ENCODE measurements at regions not wholly inside any gene's neighbourhood (a gene's known extent, or its start where the extent isn't known, plus 50 kb on each side); places are given as distances from the start of the nearest gene placed in this dataset.
A peak's percentile ranks its signal among the peaks of the same experiment; 100 is the strongest.

- no peak for DNase-seq (ENCODE audit: extremely low spot score)
- H3K27ac ChIP-seq (replicated peaks in 1 of 4), result no peak overlapping the region
- no peaks in the 10 kb centered on the region for H3K9me3 ChIP-seq
- peaks cover 0 to 4% (median 1%) of the 10 kb centered on the region in 4 donors for H3K4me1 ChIP-seq
- TF ChIP-seq POLR2AphosphoS5 (IDR thresholded peaks at IDR 0.05) (no peak), POLR2A (IDR thresholded peaks at IDR 0.05; ENCODE audit: low read depth) (no peak), EP300 (IDR thresholded peaks at IDR 0.05) (no peak), CTCF (IDR thresholded peaks at IDR 0.05) (no peak)
- no peak overlapping the region for H3K4me3 ChIP-seq
- 88% methylated on average over 2 of the region's 2 CpGs for WGBS
- intact Hi-C loops (cut with DNase I), result no loop called here
- H3K36me3 ChIP-seq, result no peaks in the 10 kb centered on the region
- peaks cover 0 to 5% (median 0%) of the 10 kb centered on the region in 4 donors for H3K27me3 ChIP-seq
Observed at GRCh38 chr1:209406595-209406994, 176.9 kb upstream of the CAMK1G start.

GRCh38 chr1:209409780-209410179 is 173.7 kb upstream of the CAMK1G start:
- intact Hi-C loops (cut with DNase I), result no loop called here

GRCh38 chr1:209411491-209411929 is 172.0 kb upstream of the CAMK1G start:
- no peaks in the 10 kb centered on the region for H3K9me3 ChIP-seq
- TF ChIP-seq CTCF (IDR thresholded peaks at IDR 0.05) (no peak), POLR2A (IDR thresholded peaks at IDR 0.05; ENCODE audit: low read depth) (no peak), POLR2AphosphoS5 (IDR thresholded peaks at IDR 0.05) (no peak), EP300 (IDR thresholded peaks at IDR 0.05) (no peak)
- peaks cover 0 to 5% (median 0%) of the 10 kb centered on the region in 4 donors for H3K27me3 ChIP-seq
- intact Hi-C loops (cut with DNase I), result no loop called here
- DNase-seq (ENCODE audit: extremely low spot score), result no peak
- H3K36me3 ChIP-seq, result no peaks in the 10 kb centered on the region
- peak overlapping the region in 2 of 4 donors; percentile 23 to 35 for H3K27ac ChIP-seq (replicated peaks in 1 of 4)
- 36% methylated on average over 3 of the region's 3 CpGs for WGBS
- H3K4me1 ChIP-seq, result peaks cover 0 to 6% (median 4%) of the 10 kb centered on the region in 4 donors
- H3K4me3 ChIP-seq, result no peak overlapping the region

More at GRCh38 chr1:209409780-209410179, 173.7 kb upstream of the CAMK1G start:
- no peak overlapping the region for H3K4me3 ChIP-seq
- H3K36me3 ChIP-seq, result no peaks in the 10 kb centered on the region
- TF ChIP-seq CTCF (IDR thresholded peaks at IDR 0.05), result no peak
- TF ChIP-seq POLR2A (IDR thresholded peaks at IDR 0.05; ENCODE audit: low read depth), result no peak
- TF ChIP-seq POLR2AphosphoS5 (IDR thresholded peaks at IDR 0.05), result no peak
- TF ChIP-seq EP300 (IDR thresholded peaks at IDR 0.05), result no peak
- H3K9me3 ChIP-seq, result no peaks in the 10 kb centered on the region
- H3K4me1 ChIP-seq, result peaks cover 0 to 6% (median 4%) of the 10 kb centered on the region in 4 donors
- no peak overlapping the region for H3K27ac ChIP-seq (replicated peaks in 1 of 4)
- no peak for DNase-seq (ENCODE audit: extremely low spot score)
- 68% methylated on average over 2 of the region's 2 CpGs for WGBS
- no peaks in the 10 kb centered on the region for H3K27me3 ChIP-seq

- TF ChIP-seq POLR2AphosphoS5 (IDR thresholded peaks at IDR 0.05) (no peak), EP300 (IDR thresholded peaks at IDR 0.05) (no peak), CTCF (IDR thresholded peaks at IDR 0.05) (no peak), POLR2A (IDR thresholded peaks at IDR 0.05; ENCODE audit: low read depth) (no peak)
- H3K27ac ChIP-seq (replicated peaks in 1 of 4), result peak overlapping the region in 2 of 4 donors; percentile 27 to 35
- H3K27me3 ChIP-seq, result peaks cover 0 to 5% (median 0%) of the 10 kb centered on the region in 4 donors
- H3K4me3 ChIP-seq, result no peak overlapping the region
- intact Hi-C loops (cut with DNase I), result no loop called here
- H3K9me3 ChIP-seq, result no peaks in the 10 kb centered on the region
- DNase-seq (ENCODE audit: extremely low spot score), result no peak
- peaks cover 0 to 6% (median 4%) of the 10 kb centered on the region in 4 donors for H3K4me1 ChIP-seq
- no peaks in the 10 kb centered on the region for H3K36me3 ChIP-seq
Observed at GRCh38 chr1:209412036-209412435, 171.5 kb upstream of the CAMK1G start.

GRCh38 chr1:209412566-209412965 is 170.9 kb upstream of the CAMK1G start:
- peaks cover 0 to 6% (median 4%) of the 10 kb centered on the region in 4 donors for H3K4me1 ChIP-seq
- no peak overlapping the region for H3K4me3 ChIP-seq
- H3K27me3 ChIP-seq, result peaks cover 0 to 5% (median 0%) of the 10 kb centered on the region in 4 donors
- no peaks in the 10 kb centered on the region for H3K36me3 ChIP-seq
- no peak overlapping the region for H3K27ac ChIP-seq (replicated peaks in 1 of 4)
- WGBS, result 75% methylated on average over 1 of the region's 1 CpG
- intact Hi-C loops (cut with DNase I), result no loop called here
- no peak for DNase-seq (ENCODE audit: extremely low spot score)
- TF ChIP-seq POLR2A (IDR thresholded peaks at IDR 0.05; ENCODE audit: low read depth) (no peak), CTCF (IDR thresholded peaks at IDR 0.05) (no peak), POLR2AphosphoS5 (IDR thresholded peaks at IDR 0.05) (no peak), EP300 (IDR thresholded peaks at IDR 0.05) (no peak)
- H3K9me3 ChIP-seq, result no peaks in the 10 kb centered on the region
